KOPT-K1 (cell line): ENCODE measurements at regions not wholly inside any gene's neighbourhood (a gene's known extent, or its start where the extent isn't known, plus 50 kb on each side); places are given as distances from the start of the nearest gene placed in this dataset.

Experiments used
- H3K27ac ChIP-seq: fragments of 200-600 bp; sonication (generic); 2 replicates; pipeline ENCODE4 v1.5.1; 2016; ENCODE audit warnings: antibody characterized with exemption, mild to moderate bottlenecking, low read depth, low read length; ENCODE audit not compliant: poor library complexity, severe bottlenecking
- H3K36me3 ChIP-seq: fragments of 200-600 bp; sonication (generic); 2 replicates; pipeline ENCODE4 v1.5.1; 2017; ENCODE audit warnings: antibody characterized with exemption, mild to moderate bottlenecking, low read length, moderate library complexity; ENCODE audit not compliant: insufficient read depth
- H3K9me3 ChIP-seq: fragments of 200-600 bp; sonication (generic); 2 replicates; pipeline ENCODE4 v1.5.1; 2017; ENCODE audit warnings: antibody characterized with exemption, low read length, mild to moderate bottlenecking; ENCODE audit not compliant: insufficient read depth, poor library complexity, severe bottlenecking

DNA sequence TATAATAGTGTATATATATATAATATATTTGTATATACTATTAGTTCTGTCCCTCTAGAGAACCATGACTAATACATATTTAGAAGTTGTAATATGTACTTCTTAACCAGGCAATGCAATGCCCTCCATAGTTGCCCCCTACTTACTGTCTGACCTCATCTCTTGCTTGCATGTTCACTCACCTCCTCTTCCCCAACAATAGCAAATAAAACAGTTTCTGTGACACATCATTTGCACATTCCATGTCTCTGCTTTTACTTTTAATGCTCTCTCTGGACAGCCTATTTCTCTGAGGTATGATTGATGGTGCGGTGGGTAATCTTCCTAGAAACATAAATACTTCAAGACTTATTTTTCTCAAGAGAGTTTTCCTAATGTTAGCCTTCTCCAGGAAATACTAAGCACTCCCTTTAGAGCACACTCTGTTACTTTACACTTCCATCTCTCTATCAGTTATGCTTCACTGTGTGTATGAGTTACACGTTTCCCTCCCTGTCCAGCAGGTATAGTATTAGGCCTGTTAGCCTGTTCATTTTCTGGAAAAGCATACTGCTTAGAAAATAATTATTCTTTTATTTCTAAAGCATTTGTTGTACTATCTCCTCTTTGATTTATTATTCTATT lies 295.6 kb upstream of the LRATD1 start:
- Histone ChIP-seq H3K27ac (no peak overlapping the region), H3K36me3 (no peaks in the 10 kb centered on the region), H3K9me3 (no peaks in the 10 kb centered on the region)

- H3K36me3 ChIP-seq, result no peaks in the 10 kb centered on the region
- no peak overlapping the region for H3K27ac ChIP-seq
- no peaks in the 10 kb centered on the region for H3K9me3 ChIP-seq
Observed at GRCh38 chr2:14340703-14341102, 291.8 kb upstream of the LRATD1 start.

DNA sequence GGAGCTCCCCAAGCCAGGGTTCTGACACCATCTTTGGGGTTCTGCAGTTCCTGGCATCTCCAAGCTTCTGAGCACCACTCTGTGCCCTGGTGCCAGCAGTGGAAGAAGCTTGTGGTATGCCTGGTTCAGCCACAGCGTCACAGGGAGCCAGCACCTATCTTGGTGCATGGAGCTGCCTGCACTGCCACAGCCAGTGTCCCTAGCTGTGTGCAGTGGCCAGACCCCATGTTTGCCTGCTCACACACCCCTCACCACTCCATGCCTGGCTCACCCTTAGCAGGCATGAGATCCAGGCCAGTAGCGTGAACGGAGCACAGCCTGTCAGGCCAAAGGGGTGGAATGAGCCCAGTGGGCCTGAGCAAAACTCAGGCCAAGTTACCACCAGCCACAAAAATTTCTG lies 290.2 kb upstream of the LRATD1 start:
- Histone ChIP-seq H3K27ac (no peak overlapping the region), H3K9me3 (no peaks in the 10 kb centered on the region), H3K36me3 (no peaks in the 10 kb centered on the region)

DNA sequence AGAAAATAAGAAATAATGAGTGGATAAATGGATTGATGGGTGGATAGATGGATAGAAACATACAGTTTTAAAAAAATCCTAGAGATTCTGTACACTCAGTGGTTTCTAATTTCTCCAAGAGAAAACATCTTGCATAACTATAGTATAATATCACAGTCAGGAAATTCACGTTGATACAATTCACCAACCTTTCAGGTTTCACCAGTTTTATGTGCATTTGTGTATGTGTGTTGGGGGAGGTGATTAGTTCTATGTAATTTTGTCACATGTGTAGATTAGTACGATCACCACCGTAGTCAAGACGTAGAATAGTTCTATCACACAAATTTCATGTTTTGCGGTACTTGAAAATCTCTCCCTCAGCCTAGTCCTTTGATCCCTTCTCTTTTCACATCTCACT lies 288.2 kb upstream of the LRATD1 start:
- H3K27ac ChIP-seq, result no peak overlapping the region
- H3K9me3 ChIP-seq, result no peaks in the 10 kb centered on the region
- no peaks in the 10 kb centered on the region for H3K36me3 ChIP-seq

GRCh38 chr2:14348247-14348646 lies 284.3 kb upstream of the LRATD1 start:
- no peak overlapping the region for H3K27ac ChIP-seq
- no peaks in the 10 kb centered on the region for H3K36me3 ChIP-seq
- H3K9me3 ChIP-seq, result no peaks in the 10 kb centered on the region

DNA sequence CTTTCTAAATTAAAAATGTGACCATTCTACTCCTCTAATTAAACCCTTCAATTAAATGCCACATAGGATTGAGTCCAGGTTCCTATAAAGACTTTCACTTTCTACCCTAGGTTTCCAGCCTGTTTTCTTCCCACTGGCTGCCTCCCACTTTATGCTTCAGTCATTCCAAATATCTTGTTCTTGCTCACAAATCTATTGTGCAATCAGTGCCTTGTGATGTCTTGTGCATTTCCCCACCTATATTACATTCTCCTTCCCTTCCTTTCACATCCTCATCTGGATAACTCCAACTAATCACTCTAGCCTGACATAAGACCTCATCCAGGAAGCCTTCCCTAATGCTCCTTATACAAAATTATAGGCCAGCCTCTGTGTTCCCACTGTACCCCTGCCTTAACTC lies 281.7 kb upstream of the LRATD1 start:
- Histone ChIP-seq H3K36me3 (no peaks in the 10 kb centered on the region), H3K9me3 (no peaks in the 10 kb centered on the region), H3K27ac (no peak overlapping the region)

DNA sequence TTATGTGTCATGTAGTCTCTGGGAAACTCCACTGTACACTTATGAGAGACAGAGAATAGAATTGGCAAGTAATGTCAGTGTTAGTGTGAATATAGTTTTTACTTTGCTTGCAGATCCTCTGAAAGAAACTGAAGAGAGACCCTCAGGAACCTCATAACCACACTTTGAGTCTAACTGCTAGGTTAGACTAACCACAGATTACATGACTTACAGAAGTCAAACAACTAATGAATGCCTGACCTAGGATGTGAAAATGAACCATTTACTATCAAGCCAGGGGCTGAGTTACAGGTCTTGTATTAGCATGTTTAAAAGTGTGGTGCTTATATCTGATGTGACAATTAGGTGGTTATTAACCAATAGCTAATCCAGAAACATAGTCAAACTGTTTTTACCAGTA lies 280.4 kb upstream of the LRATD1 start:
- Histone ChIP-seq H3K9me3 (no peaks in the 10 kb centered on the region), H3K36me3 (no peaks in the 10 kb centered on the region), H3K27ac (no peak overlapping the region)

- Histone ChIP-seq H3K36me3 (no peaks in the 10 kb centered on the region), H3K9me3 (no peaks in the 10 kb centered on the region), H3K27ac (no peak overlapping the region)
Observed at GRCh38 chr2:14354231-14354630, 278.3 kb upstream of the LRATD1 start.

- no peaks in the 10 kb centered on the region for H3K9me3 ChIP-seq
- no peaks in the 10 kb centered on the region for H3K36me3 ChIP-seq
- H3K27ac ChIP-seq, result no peak overlapping the region
Observed at GRCh38 chr2:14355102-14355501, 277.4 kb upstream of the LRATD1 start.

GRCh38 chr2:14358339-14358738 lies 274.2 kb upstream of the LRATD1 start:
- Histone ChIP-seq H3K27ac (no peak overlapping the region), H3K36me3 (no peaks in the 10 kb centered on the region), H3K9me3 (no peaks in the 10 kb centered on the region)

DNA sequence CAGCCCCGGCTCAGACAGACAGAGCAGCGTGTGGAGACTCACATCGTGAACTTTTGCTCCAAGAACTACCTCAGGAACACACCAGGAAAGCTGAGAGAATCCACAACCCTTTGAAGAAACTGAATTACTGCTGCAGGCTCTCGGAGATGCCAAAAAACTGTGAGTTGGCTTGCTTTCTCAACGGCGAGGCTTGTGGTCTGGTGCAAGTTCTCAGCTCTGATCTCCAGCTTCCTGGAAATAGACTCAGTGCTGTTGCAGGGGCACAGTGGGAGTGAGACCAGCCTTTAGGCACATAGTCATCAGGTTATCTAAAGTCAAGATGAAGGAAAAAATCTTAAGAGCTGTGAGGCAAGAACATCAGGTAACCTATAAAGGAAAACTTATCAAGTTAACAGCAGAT lies 273.7 kb upstream of the LRATD1 start:
- Histone ChIP-seq H3K36me3 (no peaks in the 10 kb centered on the region), H3K27ac (no peak overlapping the region), H3K9me3 (no peaks in the 10 kb centered on the region)

DNA sequence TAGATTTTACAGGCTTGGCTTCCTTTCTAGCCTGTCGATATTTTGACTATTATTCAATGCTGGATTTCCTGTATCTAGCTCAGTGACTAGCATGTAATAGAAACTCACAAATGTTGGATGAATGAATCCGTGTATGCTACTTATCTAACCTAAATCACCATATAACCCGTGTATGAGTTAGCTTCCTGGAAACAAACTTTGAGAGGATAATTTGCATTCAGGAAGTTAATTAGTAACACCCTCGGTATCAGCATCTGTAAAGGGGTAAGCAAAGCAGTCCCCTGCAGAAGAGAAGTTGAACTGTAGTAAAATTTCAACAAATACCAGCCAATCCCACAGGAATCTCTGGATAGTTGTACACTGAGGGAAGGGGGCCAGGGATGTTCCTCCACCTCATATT lies 269.4 kb upstream of the LRATD1 start:
- Histone ChIP-seq H3K36me3 (no peaks in the 10 kb centered on the region), H3K9me3 (no peaks in the 10 kb centered on the region), H3K27ac (no peak overlapping the region)

DNA sequence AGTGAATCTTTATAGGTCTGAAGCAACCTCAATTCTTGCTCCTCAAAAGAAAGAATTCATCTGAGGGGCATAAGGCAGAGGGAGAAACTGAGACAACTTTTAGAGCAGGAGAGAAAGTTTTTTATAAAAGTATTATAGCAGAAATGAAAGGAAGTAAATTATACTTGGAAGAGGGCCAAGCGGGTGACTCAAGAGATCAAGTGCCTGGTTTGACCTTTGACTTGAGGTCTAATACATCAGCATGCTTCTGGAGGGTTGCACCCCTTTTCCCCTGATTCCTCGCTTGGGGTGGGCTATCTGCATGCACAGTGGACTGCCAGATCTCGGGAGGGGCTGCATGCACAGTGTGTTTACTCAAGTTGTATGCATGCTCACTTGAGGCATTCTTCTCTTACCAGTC lies 268.5 kb upstream of the LRATD1 start:
- H3K9me3 ChIP-seq, result no peaks in the 10 kb centered on the region

DNA sequence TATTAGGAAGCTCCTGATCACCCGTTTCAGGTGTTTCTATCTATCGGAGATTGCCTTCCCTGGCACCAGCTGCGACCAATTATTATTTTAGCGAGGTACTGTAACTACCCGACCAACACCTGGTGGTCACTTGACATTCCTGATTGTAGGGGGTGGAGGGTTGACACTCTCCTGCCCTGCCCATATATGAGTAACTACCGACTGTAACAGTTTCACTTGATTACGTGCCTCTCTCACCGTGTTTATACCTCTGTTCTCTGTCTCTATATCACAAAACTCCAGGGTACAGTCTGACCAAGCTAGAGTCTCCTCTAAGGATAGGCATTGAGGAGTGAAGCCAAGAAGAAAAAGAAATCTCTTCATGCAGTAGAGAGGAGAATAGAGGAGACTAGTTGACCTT lies 268.0 kb upstream of the LRATD1 start:
- Histone ChIP-seq H3K36me3 (no peaks in the 10 kb centered on the region), H3K27ac (no peak overlapping the region), H3K9me3 (no peaks in the 10 kb centered on the region)

More for the DNA sequence above, 268.5 kb upstream of the LRATD1 start:
- H3K36me3 ChIP-seq, result no peaks in the 10 kb centered on the region
- no peak overlapping the region for H3K27ac ChIP-seq

GRCh38 chr2:14385043-14385442 lies 247.5 kb upstream of the LRATD1 start:
- Histone ChIP-seq H3K9me3 (no peaks in the 10 kb centered on the region), H3K36me3 (no peaks in the 10 kb centered on the region), H3K27ac (no peak overlapping the region)

DNA sequence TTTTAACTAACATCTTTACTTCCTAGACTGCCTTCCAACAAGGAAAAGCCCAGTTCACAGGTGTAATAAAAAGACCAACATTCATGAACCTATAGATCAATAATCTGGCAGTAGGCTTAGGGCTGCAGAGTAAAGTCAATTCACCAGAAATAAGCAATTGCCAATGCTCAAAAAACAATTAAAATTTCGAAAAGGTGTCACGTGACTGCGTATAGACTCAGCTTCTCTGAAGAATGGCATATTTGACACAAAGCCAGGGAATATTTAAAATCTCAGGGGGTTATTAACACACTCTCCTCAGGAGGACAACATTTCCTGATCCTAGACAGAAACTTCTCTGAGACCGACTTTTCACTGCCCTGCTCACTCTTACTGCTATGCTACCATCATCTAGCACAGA lies 245.2 kb upstream of the LRATD1 start:
- no peaks in the 10 kb centered on the region for H3K9me3 ChIP-seq
- no peak overlapping the region for H3K27ac ChIP-seq
- no peaks in the 10 kb centered on the region for H3K36me3 ChIP-seq
